ENCODE measurements at regions not wholly inside any gene's neighbourhood (a gene's known extent, or its start where the extent isn't known, plus 50 kb on each side); places are given as distances from the start of the nearest gene placed in this dataset.

DNA sequence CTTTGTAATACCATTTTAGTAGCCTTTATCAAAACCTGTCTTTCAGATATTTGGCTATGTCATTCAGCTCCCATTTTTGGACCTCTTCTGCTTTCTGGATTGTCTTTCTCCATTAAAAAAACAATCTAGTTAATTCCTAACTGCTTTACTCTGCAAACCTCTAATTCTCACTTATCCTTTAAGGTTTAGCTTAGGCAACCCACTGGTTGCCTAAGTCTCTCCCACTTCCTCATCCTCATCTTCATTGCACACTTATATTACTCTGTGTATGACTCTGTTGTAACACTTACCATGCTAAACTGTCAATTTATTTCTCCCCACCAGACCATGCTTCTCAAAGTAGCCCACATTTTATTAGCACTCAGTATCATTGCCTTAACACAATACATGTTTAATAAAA lies 205.0 kb upstream of the DMRTA1 start:
- TF ChIP-seq CTCF (conservative IDR thresholded peaks at IDR 0.05): no peak
- TF ChIP-seq EZH2 (IDR thresholded peaks at IDR 0.05; ENCODE audit: low read depth): no peak

All from PC-9 (cell line).